ENCODE measurements at regions not wholly inside any gene's neighbourhood (a gene's known extent, or its start where the extent isn't known, plus 50 kb on each side); places are given as distances from the start of the nearest gene placed in this dataset.

DNA sequence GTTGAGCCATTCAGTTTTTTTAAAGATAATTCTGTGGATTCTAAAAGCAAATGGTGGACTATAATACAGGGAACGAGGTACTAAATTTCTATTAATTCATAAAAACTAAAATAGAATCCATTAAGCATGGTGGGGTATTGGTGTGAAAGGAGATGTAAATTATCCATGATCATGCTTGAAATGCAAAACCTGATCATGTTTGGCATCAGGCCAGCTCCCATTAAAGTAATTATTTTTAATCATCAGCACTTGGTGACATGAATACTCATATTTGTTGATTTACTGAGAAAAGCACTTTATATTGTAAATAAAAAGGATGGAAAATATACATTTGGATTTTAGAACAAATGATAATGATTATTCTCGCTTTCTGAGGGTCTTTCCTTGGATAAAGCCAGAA is 232.3 kb upstream of the MEIS1 start:
- H3K4me1 ChIP-seq (ENCODE audit: control insufficient read depth, insufficient read depth, low read length): no peaks in the 10 kb centered on the region
- no peak overlapping the region for H3K56ac ChIP-seq (ENCODE audit: extremely low read depth, insufficient read depth, low read length)
- no peaks in the 10 kb centered on the region for H3K27me3 ChIP-seq (ENCODE audit: control insufficient read depth, insufficient read depth, low read length)
- H3K4me2 ChIP-seq (ENCODE audit: low read depth, low read length): no peak overlapping the region
- no peak overlapping the region for H3K27ac ChIP-seq (ENCODE audit: insufficient read depth, low read length)
- POLR2A ChIA-PET (ENCODE audit: unreplicated experiment): no interaction called here
- in situ Hi-C loops (cut with MboI; ENCODE audit: low sequenced_read_pairs) (no loop called here), dilution Hi-C loops (cut with HindIII; ENCODE audit: low sequenced_read_pairs, unreplicated experiment) (no loop called here), intact Hi-C loops (cut with micrococcal nuclease) (no loop called here)
- no peak overlapping the region for H3K4ac ChIP-seq (ENCODE audit: low read depth, low read length)
- no peak overlapping the region for H4K91ac ChIP-seq (ENCODE audit: insufficient read depth, low read depth, low read length)
- BruUV-seq (replicated peaks): no TSS peak
- no peak overlapping the region for H2BK20ac ChIP-seq (ENCODE audit: low read depth, low read length)
- TF ChIP-seq NFE2L2 (IDR thresholded peaks at IDR 0.05; ENCODE audit: low read depth, low read length) (no peak), BHLHE40 (IDR thresholded peaks at IDR 0.05; ENCODE audit: low read depth, low read length) (no peak), CEBPB (IDR thresholded peaks at IDR 0.05; ENCODE audit: low read depth, low read length) (no peak), RAD21 (IDR thresholded peaks at IDR 0.05; ENCODE audit: low read length) (no peak), FOS (IDR thresholded peaks at IDR 0.05; ENCODE audit: low read depth, low read length) (no peak), CHD1 (IDR thresholded peaks at IDR 0.05; ENCODE audit: low read depth, low read length) (no peak), MAFK (IDR thresholded peaks at IDR 0.05; ENCODE audit: low read depth, low read length) (no peak), MXI1 (IDR thresholded peaks at IDR 0.05; ENCODE audit: borderline replicate concordance, low read depth, low read length) (no peak), POLR2A (IDR thresholded peaks at IDR 0.05; ENCODE audit: low read depth, low read length) (no peak), MAZ (IDR thresholded peaks at IDR 0.05; ENCODE audit: borderline replicate concordance, low read depth, low read length) (no peak), SMC3 (IDR thresholded peaks at IDR 0.05; ENCODE audit: low read depth, low read length) (no peak), RCOR1 (IDR thresholded peaks at IDR 0.05; ENCODE audit: insufficient replicate concordance, low read length) (no peak), RFX5 (IDR thresholded peaks at IDR 0.05; ENCODE audit: low read depth, low read length) (no peak)
- TF ChIP-seq, protein P1, sequence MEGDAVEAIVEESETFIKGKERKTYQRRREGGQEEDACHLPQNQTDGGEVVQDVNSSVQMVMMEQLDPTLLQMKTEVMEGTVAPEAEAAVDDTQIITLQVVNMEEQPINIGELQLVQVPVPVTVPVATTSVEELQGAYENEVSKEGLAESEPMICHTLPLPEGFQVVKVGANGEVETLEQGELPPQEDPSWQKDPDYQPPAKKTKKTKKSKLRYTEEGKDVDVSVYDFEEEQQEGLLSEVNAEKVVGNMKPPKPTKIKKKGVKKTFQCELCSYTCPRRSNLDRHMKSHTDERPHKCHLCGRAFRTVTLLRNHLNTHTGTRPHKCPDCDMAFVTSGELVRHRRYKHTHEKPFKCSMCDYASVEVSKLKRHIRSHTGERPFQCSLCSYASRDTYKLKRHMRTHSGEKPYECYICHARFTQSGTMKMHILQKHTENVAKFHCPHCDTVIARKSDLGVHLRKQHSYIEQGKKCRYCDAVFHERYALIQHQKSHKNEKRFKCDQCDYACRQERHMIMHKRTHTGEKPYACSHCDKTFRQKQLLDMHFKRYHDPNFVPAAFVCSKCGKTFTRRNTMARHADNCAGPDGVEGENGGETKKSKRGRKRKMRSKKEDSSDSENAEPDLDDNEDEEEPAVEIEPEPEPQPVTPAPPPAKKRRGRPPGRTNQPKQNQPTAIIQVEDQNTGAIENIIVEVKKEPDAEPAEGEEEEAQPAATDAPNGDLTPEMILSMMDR (conservative IDR thresholded peaks at IDR 0.05; ENCODE audit: low read depth, low read length): no peak
- TF ChIP-seq, protein P2, sequence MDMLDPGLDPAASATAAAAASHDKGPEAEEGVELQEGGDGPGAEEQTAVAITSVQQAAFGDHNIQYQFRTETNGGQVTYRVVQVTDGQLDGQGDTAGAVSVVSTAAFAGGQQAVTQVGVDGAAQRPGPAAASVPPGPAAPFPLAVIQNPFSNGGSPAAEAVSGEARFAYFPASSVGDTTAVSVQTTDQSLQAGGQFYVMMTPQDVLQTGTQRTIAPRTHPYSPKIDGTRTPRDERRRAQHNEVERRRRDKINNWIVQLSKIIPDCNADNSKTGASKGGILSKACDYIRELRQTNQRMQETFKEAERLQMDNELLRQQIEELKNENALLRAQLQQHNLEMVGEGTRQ (IDR thresholded peaks at IDR 0.05; ENCODE audit: low read depth, low read length): no peak
- TF ChIP-seq, protein P3, sequence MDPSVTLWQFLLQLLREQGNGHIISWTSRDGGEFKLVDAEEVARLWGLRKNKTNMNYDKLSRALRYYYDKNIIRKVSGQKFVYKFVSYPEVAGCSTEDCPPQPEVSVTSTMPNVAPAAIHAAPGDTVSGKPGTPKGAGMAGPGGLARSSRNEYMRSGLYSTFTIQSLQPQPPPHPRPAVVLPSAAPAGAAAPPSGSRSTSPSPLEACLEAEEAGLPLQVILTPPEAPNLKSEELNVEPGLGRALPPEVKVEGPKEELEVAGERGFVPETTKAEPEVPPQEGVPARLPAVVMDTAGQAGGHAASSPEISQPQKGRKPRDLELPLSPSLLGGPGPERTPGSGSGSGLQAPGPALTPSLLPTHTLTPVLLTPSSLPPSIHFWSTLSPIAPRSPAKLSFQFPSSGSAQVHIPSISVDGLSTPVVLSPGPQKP (IDR thresholded peaks at IDR 0.05; ENCODE audit: borderline replicate concordance, low read depth, low read length): no peak
- H2BK120ac ChIP-seq (ENCODE audit: low read depth, low read length): no peak overlapping the region
- H4K5ac ChIP-seq (ENCODE audit: low read depth, low read length): no peak overlapping the region
- no peak overlapping the region for H3K23ac ChIP-seq (ENCODE audit: low read depth, low read length)
- CTCF ChIA-PET: no interaction called here
- no peaks in the 10 kb centered on the region for H3K9me3 ChIP-seq (ENCODE audit: control insufficient read depth, insufficient read depth, low read length)
- no peak overlapping the region for H2AK9ac ChIP-seq (replicated peaks; ENCODE audit: low read depth, low read length, poor library complexity)
- WGBS, 2 experiments (ENCODE audit: extremely low coverage in 2 of 2, insufficient read length in 1 of 2): 20% methylated on average over 1 of the region's 2 CpGs; no CpG with 5 or more reads in 1 of the 2 experiments
- no peak overlapping the region for H2BK5ac ChIP-seq (ENCODE audit: low read depth, low read length, poor library complexity, severe bottlenecking)
- H3K9me1 ChIP-seq (ENCODE audit: insufficient read depth, low read length): no peaks in the 10 kb centered on the region
- DNase-seq: no peak
- H4K8ac ChIP-seq (ENCODE audit: low read depth in 2 of 2, low read length in 2 of 2): no peak overlapping the region
- H2BK15ac ChIP-seq (ENCODE audit: low read depth, low read length): no peak overlapping the region
- no peak overlapping the region for H3K14ac ChIP-seq (replicated peaks; ENCODE audit: low read depth, low read length)
- H3K18ac ChIP-seq (ENCODE audit: low read depth, low read length): no peak overlapping the region
- no peak overlapping the region for H3K9ac ChIP-seq (ENCODE audit: low read depth, low read length)
- no peaks in the 10 kb centered on the region for H4K20me1 ChIP-seq (ENCODE audit: insufficient read depth, low read length)
- H3K4me3 ChIP-seq (ENCODE audit: insufficient read depth, low read depth, low read length): no peak overlapping the region
- no peak overlapping the region for H2AK5ac ChIP-seq (ENCODE audit: low read depth, low read length)
- H2AFZ ChIP-seq (replicated peaks; ENCODE audit: low read length, poor library complexity): no peak overlapping the region
- no peaks in the 10 kb centered on the region for H3K36me3 ChIP-seq (ENCODE audit: control insufficient read depth, insufficient read depth, low read length)
- ATAC-seq (ENCODE audit: low read depth): no peak
- H3K79me1 ChIP-seq (ENCODE audit: low read depth in 1 of 2, low read length in 2 of 2): no peaks in the 10 kb centered on the region

Data from IMR-90 (cell line).